Activated naive CD8-positive, alpha-beta T cell treated with anti-CD3 and anti-CD28 coated beads, Interleukin-2, amount 10 ng/mL, durations not matched to agents 7 days and 5 days (primary cell): ENCODE measurements at regions not wholly inside any gene's neighbourhood (a gene's known extent, or its start where the extent isn't known, plus 50 kb on each side); places are given as distances from the start of the nearest gene placed in this dataset.
"Not testable (repeated sequence)": the region's sequence is repeated elsewhere in the genome, so short reads cannot be mapped to it uniquely, and the experiment has no call there.

Experiments used
- ATAC-seq: fragments of 150-1000 bp; cut with Tn5 transposase; one replicate; pipeline ENCODE4 v1.10.0; 2021; ENCODE audit warnings: low read depth, moderate library complexity
- POLR2A ChIA-PET: fragments of 350-600 bp; sonication (Branson Sonifier 250); formaldehyde crosslinking; loops from one replicate; lab custom pipeline; 2021; ENCODE audit warnings: antibody characterized with exemption; lab: Charles Lee
- DNase-seq: peaks from one replicate; pipeline ENCODE4 v3.0.0; 2021
- H3K27ac Mint-ChIP-seq: one replicate; pipeline ENCODE4 v1.8.0; 2022; ENCODE audit warnings: mild to moderate bottlenecking, mixed read lengths
- H3K27me3 Mint-ChIP-seq: one replicate; pipeline ENCODE4 v1.8.0; 2022; ENCODE audit warnings: mild to moderate bottlenecking, moderate library complexity, mixed read lengths
- H3K36me3 Mint-ChIP-seq: one replicate; pipeline ENCODE4 v1.8.0; 2021; ENCODE audit warnings: mild to moderate bottlenecking, mixed read lengths
- H3K4me1 Mint-ChIP-seq: one replicate; pipeline ENCODE4 v1.8.0; 2021; ENCODE audit warnings: mixed read lengths
- H3K4me3 Mint-ChIP-seq: one replicate; pipeline ENCODE4 v1.8.0; 2022; ENCODE audit warnings: mild to moderate bottlenecking, moderate library complexity, mixed read lengths
- H3K9me3 Mint-ChIP-seq: one replicate; pipeline ENCODE4 v1.8.0; 2021; ENCODE audit warnings: mixed read lengths

GRCh38 chr1:199463521-199464127, 563.9 kb upstream of the NR5A2 start:
- Mint-ChIP-seq H3K9me3 (no peaks in the 10 kb centered on the region), H3K36me3 (no peaks in the 10 kb centered on the region), H3K27me3 (no peaks in the 10 kb centered on the region), H3K4me3 (no peak overlapping the region), H3K4me1 (no peaks in the 10 kb centered on the region), H3K27ac (no peak overlapping the region)
- DNase-seq = no peak
- peak; percentile 52 for ATAC-seq
- POLR2A ChIA-PET = no interaction called here

GRCh38 chr1:199466961-199467360, 560.5 kb upstream of the NR5A2 start:
- no peaks in the 10 kb centered on the region for H3K27me3 Mint-ChIP-seq
- POLR2A ChIA-PET = no interaction called here

GRCh38 chr1:199472018-199472417, 555.5 kb upstream of the NR5A2 start:
- Mint-ChIP-seq H3K36me3 (no peaks in the 10 kb centered on the region), H3K4me3 (no peak overlapping the region), H3K27ac (no peak overlapping the region), H3K9me3 (no peaks in the 10 kb centered on the region), H3K4me1 (no peaks in the 10 kb centered on the region), H3K27me3 (peaks cover 2% of the 10 kb centered on the region)
- DNase-seq (no peak), ATAC-seq (no peak)
- POLR2A ChIA-PET = no interaction called here

More at GRCh38 chr1:199466961-199467360, 560.5 kb upstream of the NR5A2 start:
- no peak overlapping the region for H3K27ac Mint-ChIP-seq
- no peak for DNase-seq
- no peak overlapping the region for H3K4me3 Mint-ChIP-seq
- no peaks in the 10 kb centered on the region for H3K36me3 Mint-ChIP-seq
- no peaks in the 10 kb centered on the region for H3K9me3 Mint-ChIP-seq
- H3K4me1 Mint-ChIP-seq = no peaks in the 10 kb centered on the region
- ATAC-seq = no peak

GRCh38 chr1:199472978-199473377, 554.5 kb upstream of the NR5A2 start:
- Mint-ChIP-seq H3K4me1 (no peaks in the 10 kb centered on the region), H3K36me3 (no peaks in the 10 kb centered on the region), H3K27ac (no peak overlapping the region), H3K9me3 (no peaks in the 10 kb centered on the region), H3K27me3 (peaks cover 2% of the 10 kb centered on the region), H3K4me3 (no peak overlapping the region)
- DNase-seq = no peak
- no peak for ATAC-seq
- POLR2A ChIA-PET = no interaction called here

GRCh38 chr1:199474738-199475137, 552.8 kb upstream of the NR5A2 start:
- H3K27me3 Mint-ChIP-seq = peaks cover 2% of the 10 kb centered on the region
- no peak for DNase-seq
- POLR2A ChIA-PET = no interaction called here
- H3K4me1 Mint-ChIP-seq = no peaks in the 10 kb centered on the region
- no peak for ATAC-seq
- H3K27ac Mint-ChIP-seq = no peak overlapping the region
- no peak overlapping the region for H3K4me3 Mint-ChIP-seq
- H3K9me3 Mint-ChIP-seq = no peaks in the 10 kb centered on the region
- no peaks in the 10 kb centered on the region for H3K36me3 Mint-ChIP-seq

- no peak overlapping the region for H3K27ac Mint-ChIP-seq
- H3K9me3 Mint-ChIP-seq = no peaks in the 10 kb centered on the region
- H3K4me3 Mint-ChIP-seq = no peak overlapping the region
- ATAC-seq (no peak), DNase-seq (no peak)
- H3K4me1 Mint-ChIP-seq = no peaks in the 10 kb centered on the region
- H3K36me3 Mint-ChIP-seq = no peaks in the 10 kb centered on the region
- POLR2A ChIA-PET = no interaction called here
- no peaks in the 10 kb centered on the region for H3K27me3 Mint-ChIP-seq
Measured at GRCh38 chr1:199482426-199482825, 545.1 kb upstream of the NR5A2 start.

GRCh38 chr1:199489594-199489993, 537.9 kb upstream of the NR5A2 start:
- H3K9me3 Mint-ChIP-seq = peaks cover 9% of the 10 kb centered on the region
- H3K4me3 Mint-ChIP-seq = no peak overlapping the region
- no peak overlapping the region for H3K27ac Mint-ChIP-seq
- ATAC-seq (no peak), DNase-seq (no peak)
- POLR2A ChIA-PET = no interaction called here
- H3K27me3 Mint-ChIP-seq = peaks cover 1% of the 10 kb centered on the region
- no peaks in the 10 kb centered on the region for H3K4me1 Mint-ChIP-seq
- H3K36me3 Mint-ChIP-seq = no peaks in the 10 kb centered on the region

GRCh38 chr1:199490769-199491527, 536.6 kb upstream of the NR5A2 start:
- peaks cover 11% of the 10 kb centered on the region for H3K9me3 Mint-ChIP-seq
- no peak for ATAC-seq
- H3K27ac Mint-ChIP-seq = no peak overlapping the region
- DNase-seq = no peak
- POLR2A ChIA-PET = no interaction called here
- H3K27me3 Mint-ChIP-seq = peaks cover 1% of the 10 kb centered on the region
- H3K36me3 Mint-ChIP-seq = no peaks in the 10 kb centered on the region
- H3K4me3 Mint-ChIP-seq = no peak overlapping the region
- H3K4me1 Mint-ChIP-seq = no peaks in the 10 kb centered on the region

- Mint-ChIP-seq H3K9me3 (peaks cover 11% of the 10 kb centered on the region), H3K27ac (no peak overlapping the region), H3K36me3 (no peaks in the 10 kb centered on the region), H3K4me3 (no peak overlapping the region), H3K4me1 (no peaks in the 10 kb centered on the region), H3K27me3 (peaks cover under 1% of the 10 kb centered on the region)
- no peak for DNase-seq
- POLR2A ChIA-PET = no interaction called here
- ATAC-seq = no peak
Measured at GRCh38 chr1:199495432-199495831, 532.1 kb upstream of the NR5A2 start.

- ATAC-seq, POLR2A ChIA-PET, H3K4me3 Mint-ChIP-seq, H3K9me3 Mint-ChIP-seq, H3K36me3 Mint-ChIP-seq, H3K4me1 Mint-ChIP-seq, DNase-seq, H3K27ac Mint-ChIP-seq, H3K27me3 Mint-ChIP-seq: not testable (repeated sequence)
Measured at GRCh38 chr1:199498802-199499201, 528.7 kb upstream of the NR5A2 start.

- H3K36me3 Mint-ChIP-seq = no peaks in the 10 kb centered on the region
- POLR2A ChIA-PET = no interaction called here
- peaks cover 6% of the 10 kb centered on the region for H3K27me3 Mint-ChIP-seq
- ATAC-seq (no peak), DNase-seq (no peak)
- no peak overlapping the region for H3K27ac Mint-ChIP-seq
- peaks cover 2% of the 10 kb centered on the region for H3K4me1 Mint-ChIP-seq
- H3K9me3 Mint-ChIP-seq = no peaks in the 10 kb centered on the region
- no peak overlapping the region for H3K4me3 Mint-ChIP-seq
Measured at GRCh38 chr1:199508072-199508471, 519.4 kb upstream of the NR5A2 start.

- H3K27me3 Mint-ChIP-seq = peaks cover 5% of the 10 kb centered on the region
- DNase-seq (no peak), ATAC-seq (no peak)
- H3K27ac Mint-ChIP-seq = no peak overlapping the region
- no peak overlapping the region for H3K4me3 Mint-ChIP-seq
- H3K36me3 Mint-ChIP-seq = no peaks in the 10 kb centered on the region
- peaks cover 2% of the 10 kb centered on the region for H3K4me1 Mint-ChIP-seq
- no peaks in the 10 kb centered on the region for H3K9me3 Mint-ChIP-seq
- POLR2A ChIA-PET = no interaction called here
Measured at GRCh38 chr1:199508653-199509052, 518.9 kb upstream of the NR5A2 start.

GRCh38 chr1:199509456-199509855, 518.1 kb upstream of the NR5A2 start:
- POLR2A ChIA-PET = no interaction called here
- Mint-ChIP-seq H3K27ac (no peak overlapping the region), H3K36me3 (no peaks in the 10 kb centered on the region), H3K4me1 (peaks cover 2% of the 10 kb centered on the region), H3K4me3 (no peak overlapping the region), H3K27me3 (peaks cover 3% of the 10 kb centered on the region), H3K9me3 (no peaks in the 10 kb centered on the region)
- no peak for DNase-seq
- no peak for ATAC-seq

- H3K4me1 Mint-ChIP-seq = peaks cover 2% of the 10 kb centered on the region
- DNase-seq = no peak
- no peak overlapping the region for H3K27ac Mint-ChIP-seq
- H3K9me3 Mint-ChIP-seq = no peaks in the 10 kb centered on the region
- ATAC-seq = no peak
- H3K4me3 Mint-ChIP-seq = no peak overlapping the region
- POLR2A ChIA-PET = no interaction called here
- H3K27me3 Mint-ChIP-seq = peaks cover 7% of the 10 kb centered on the region
- H3K36me3 Mint-ChIP-seq = no peaks in the 10 kb centered on the region
Measured at GRCh38 chr1:199510314-199510713, 517.2 kb upstream of the NR5A2 start.
